ENCODE measurements at regions not wholly inside any gene's neighbourhood (a gene's known extent, or its start where the extent isn't known, plus 50 kb on each side); places are given as distances from the start of the nearest gene placed in this dataset.
"Not testable (repeated sequence)": the region's sequence is repeated elsewhere in the genome, so short reads cannot be mapped to it uniquely, and the experiment has no call there.

DNA sequence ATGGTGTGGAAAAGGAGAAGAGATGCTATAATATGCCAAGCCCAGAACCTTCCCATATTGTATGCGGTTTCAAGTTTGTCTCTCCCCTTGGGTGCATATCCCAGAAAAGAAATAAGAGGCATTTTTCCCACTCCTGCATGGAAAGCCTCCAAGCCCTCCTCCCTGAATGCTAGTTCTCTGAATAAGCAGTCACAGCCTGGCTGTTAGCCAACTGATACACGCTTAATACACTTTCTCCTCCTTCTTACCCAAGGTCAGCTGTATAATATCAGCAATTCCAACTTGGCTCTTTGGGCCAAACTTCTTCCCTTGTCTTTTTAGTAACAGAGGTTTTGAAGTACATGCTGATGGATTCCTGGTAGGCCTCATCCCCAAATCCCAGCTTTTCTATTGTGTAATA, 440.1 kb downstream of the EPHA7 start:
- no peak overlapping the region for H3K4me3 ChIP-seq
- TF ChIP-seq POLR2AphosphoS5 (IDR thresholded peaks at IDR 0.05) (no peak), POLR2A (IDR thresholded peaks at IDR 0.05) (no peak)
- TF ChIP-seq, protein P1, sequence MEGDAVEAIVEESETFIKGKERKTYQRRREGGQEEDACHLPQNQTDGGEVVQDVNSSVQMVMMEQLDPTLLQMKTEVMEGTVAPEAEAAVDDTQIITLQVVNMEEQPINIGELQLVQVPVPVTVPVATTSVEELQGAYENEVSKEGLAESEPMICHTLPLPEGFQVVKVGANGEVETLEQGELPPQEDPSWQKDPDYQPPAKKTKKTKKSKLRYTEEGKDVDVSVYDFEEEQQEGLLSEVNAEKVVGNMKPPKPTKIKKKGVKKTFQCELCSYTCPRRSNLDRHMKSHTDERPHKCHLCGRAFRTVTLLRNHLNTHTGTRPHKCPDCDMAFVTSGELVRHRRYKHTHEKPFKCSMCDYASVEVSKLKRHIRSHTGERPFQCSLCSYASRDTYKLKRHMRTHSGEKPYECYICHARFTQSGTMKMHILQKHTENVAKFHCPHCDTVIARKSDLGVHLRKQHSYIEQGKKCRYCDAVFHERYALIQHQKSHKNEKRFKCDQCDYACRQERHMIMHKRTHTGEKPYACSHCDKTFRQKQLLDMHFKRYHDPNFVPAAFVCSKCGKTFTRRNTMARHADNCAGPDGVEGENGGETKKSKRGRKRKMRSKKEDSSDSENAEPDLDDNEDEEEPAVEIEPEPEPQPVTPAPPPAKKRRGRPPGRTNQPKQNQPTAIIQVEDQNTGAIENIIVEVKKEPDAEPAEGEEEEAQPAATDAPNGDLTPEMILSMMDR (IDR thresholded peaks at IDR 0.05) = no peak
- no peak for DNase-seq (ENCODE audit: low spot score in 2 of 2)
- no peaks in the 10 kb centered on the region for H3K9me3 ChIP-seq
- H3K36me3 ChIP-seq = no peaks in the 10 kb centered on the region
- H3K27ac ChIP-seq = no peak overlapping the region
- no peaks in the 10 kb centered on the region for H3K27me3 ChIP-seq
- intact Hi-C loops (cut with DNase I; ENCODE audit: low total_unique reads) = no loop called here
- H3K4me1 ChIP-seq = no peaks in the 10 kb centered on the region

GRCh38 chr6:92977018-92977417, 442.3 kb downstream of the EPHA7 start:
- Histone ChIP-seq H3K36me3 (no peaks in the 10 kb centered on the region), H3K4me1 (no peaks in the 10 kb centered on the region), H3K27ac (no peak overlapping the region), H3K27me3 (no peaks in the 10 kb centered on the region), H3K9me3 (no peaks in the 10 kb centered on the region), H3K4me3 (no peak overlapping the region)
- TF ChIP-seq, protein P1 (IDR thresholded peaks at IDR 0.05) = no peak
- no peak for TF ChIP-seq POLR2AphosphoS5 (IDR thresholded peaks at IDR 0.05)
- no peak for TF ChIP-seq POLR2A (IDR thresholded peaks at IDR 0.05)
- intact Hi-C loops (cut with DNase I; ENCODE audit: low total_unique reads) = no loop called here
- DNase-seq (ENCODE audit: low spot score in 2 of 2) = no peak

DNA sequence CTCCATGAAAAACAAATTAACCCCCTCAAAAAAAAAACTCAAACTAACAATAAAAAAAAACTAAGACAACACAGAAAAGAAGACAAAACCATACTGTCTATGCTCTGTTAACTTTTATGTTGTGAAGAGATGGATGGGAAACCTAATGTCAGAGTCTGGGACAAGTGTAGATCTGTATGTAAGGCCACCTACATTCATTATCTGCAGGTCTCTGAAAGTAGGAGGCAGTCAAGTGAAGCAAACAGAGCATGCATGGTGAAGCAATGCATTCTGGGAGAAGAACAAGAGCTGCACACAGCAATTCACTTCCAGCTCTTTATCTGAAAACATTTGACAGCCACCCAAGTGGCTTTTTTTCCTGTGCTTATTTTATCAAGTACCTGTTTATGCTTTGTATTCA, 452.0 kb downstream of the EPHA7 start:
- TF ChIP-seq POLR2A (IDR thresholded peaks at IDR 0.05) (no peak), POLR2AphosphoS5 (IDR thresholded peaks at IDR 0.05) (no peak)
- TF ChIP-seq, protein P1 (IDR thresholded peaks at IDR 0.05) = no peak
- Histone ChIP-seq H3K36me3 (no peaks in the 10 kb centered on the region), H3K27ac (no peak overlapping the region), H3K4me1 (no peaks in the 10 kb centered on the region), H3K27me3 (no peaks in the 10 kb centered on the region), H3K9me3 (no peaks in the 10 kb centered on the region), H3K4me3 (no peak overlapping the region)
- no peak for DNase-seq (ENCODE audit: low spot score in 2 of 2)
- intact Hi-C loops (cut with DNase I; ENCODE audit: low total_unique reads) = no loop called here

GRCh38 chr6:92962846-92963245, 456.5 kb downstream of the EPHA7 start:
- H3K27ac ChIP-seq = no peak overlapping the region

DNA sequence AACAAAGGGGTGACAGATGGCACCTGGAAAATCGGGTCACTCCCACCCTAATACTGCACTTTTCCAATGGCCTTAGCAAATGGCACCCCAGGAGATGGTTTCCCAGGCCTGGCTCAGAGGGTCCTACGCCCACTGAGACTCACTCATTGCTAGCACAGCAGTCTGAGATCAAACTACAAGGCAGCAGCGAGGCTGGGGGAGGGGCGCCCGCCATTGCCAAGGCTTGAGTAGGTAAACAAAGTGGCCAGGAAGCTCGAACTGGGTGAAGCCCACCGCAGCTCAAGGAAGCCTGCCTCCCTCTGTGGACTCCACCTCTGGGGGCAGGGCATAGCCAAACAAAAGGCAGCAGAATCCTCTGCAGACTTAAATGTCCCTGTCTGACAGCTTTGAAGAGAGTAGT, 467.2 kb downstream of the EPHA7 start:
- H3K36me3 ChIP-seq; H3K27me3 ChIP-seq; intact Hi-C loops (cut with DNase I; ENCODE audit: low total_unique reads); H3K4me3 ChIP-seq; H3K27ac ChIP-seq; H3K9me3 ChIP-seq; DNase-seq (ENCODE audit: low spot score in 2 of 2); H3K4me1 ChIP-seq: not testable (repeated sequence)

More at GRCh38 chr6:92962846-92963245, 456.5 kb downstream of the EPHA7 start:
- intact Hi-C loops (cut with DNase I; ENCODE audit: low total_unique reads) = no loop called here
- H3K9me3 ChIP-seq = peaks cover 0 to 15% of the 10 kb centered on the region in 2 donors
- no peak overlapping the region for H3K4me3 ChIP-seq
- H3K27me3 ChIP-seq = no peaks in the 10 kb centered on the region
- H3K4me1 ChIP-seq = no peaks in the 10 kb centered on the region
- TF ChIP-seq POLR2A (IDR thresholded peaks at IDR 0.05) (no peak), POLR2AphosphoS5 (IDR thresholded peaks at IDR 0.05) (no peak)
- TF ChIP-seq, protein P1 (IDR thresholded peaks at IDR 0.05) = no peak
- DNase-seq (ENCODE audit: low spot score in 2 of 2) = no peak
- no peaks in the 10 kb centered on the region for H3K36me3 ChIP-seq

DNA sequence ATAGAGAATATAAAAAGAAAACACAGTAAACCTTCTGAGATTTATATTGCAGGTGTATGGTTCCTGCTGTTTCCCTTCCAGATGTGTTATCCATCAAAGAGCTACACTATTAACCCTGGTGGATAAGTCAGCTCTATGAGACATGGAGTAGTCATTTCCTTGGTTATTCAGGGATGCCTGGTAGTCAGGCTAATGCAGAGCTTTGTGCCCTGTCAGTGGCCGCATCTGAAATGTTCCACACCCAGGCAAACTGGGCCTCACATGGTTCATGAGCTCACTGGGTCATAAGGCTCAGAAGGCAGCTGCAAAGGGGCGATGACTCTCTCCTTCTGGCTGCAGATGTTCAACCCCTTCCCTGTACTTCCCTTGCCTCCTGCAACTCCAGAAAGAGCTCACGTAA, 473.6 kb downstream of the EPHA7 start:
- H3K4me3 ChIP-seq = no peak overlapping the region
- TF ChIP-seq POLR2A (IDR thresholded peaks at IDR 0.05) = no peak
- no peak for TF ChIP-seq POLR2AphosphoS5 (IDR thresholded peaks at IDR 0.05)
- TF ChIP-seq, protein P1 (IDR thresholded peaks at IDR 0.05) = no peak
- no peaks in the 10 kb centered on the region for H3K27me3 ChIP-seq
- H3K4me1 ChIP-seq = no peaks in the 10 kb centered on the region
- intact Hi-C loops (cut with DNase I; ENCODE audit: low total_unique reads) = no loop called here
- DNase-seq (ENCODE audit: low spot score in 2 of 2) = no peak
- H3K9me3 ChIP-seq = no peaks in the 10 kb centered on the region
- H3K36me3 ChIP-seq = no peaks in the 10 kb centered on the region
- no peak overlapping the region for H3K27ac ChIP-seq

Data from breast epithelium (tissue), 4 donors.